ENCODE measurements at regions not wholly inside any gene's neighbourhood (a gene's known extent, or its start where the extent isn't known, plus 50 kb on each side); places are given as distances from the start of the nearest gene placed in this dataset.

DNA sequence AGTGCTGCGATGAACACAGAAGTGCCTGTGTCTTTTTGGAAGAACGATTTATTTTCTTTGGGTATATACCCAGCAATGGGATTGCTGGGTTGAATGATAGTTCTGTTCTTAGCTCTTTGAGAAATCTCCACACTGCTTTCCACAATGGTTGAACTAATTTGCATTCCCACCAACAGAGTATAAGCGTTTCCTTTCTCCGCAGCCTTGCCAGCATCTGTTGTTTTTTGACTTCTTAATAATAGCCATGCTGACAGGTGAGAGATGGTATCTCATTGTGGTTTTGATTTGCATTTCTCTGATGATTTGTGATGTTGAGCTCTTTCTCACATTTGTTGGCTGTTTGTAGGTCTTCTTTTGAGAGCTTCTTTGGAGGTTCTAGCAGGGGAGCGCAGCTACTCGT lies 134.6 kb downstream of the TENT4A start:
- H3K9me2 ChIP-seq (replicated peaks; ENCODE audit: insufficient read depth, low read length), result no peaks in the 10 kb centered on the region
- H3K4me3 ChIP-seq (ENCODE audit: insufficient read depth, low read length, poor library complexity, severe bottlenecking), result no peak overlapping the region
- no peak for TF ChIP-seq EZH2phosphoT487 (conservative IDR thresholded peaks at IDR 0.05; ENCODE audit: low read length)
- TF ChIP-seq, protein P1, sequence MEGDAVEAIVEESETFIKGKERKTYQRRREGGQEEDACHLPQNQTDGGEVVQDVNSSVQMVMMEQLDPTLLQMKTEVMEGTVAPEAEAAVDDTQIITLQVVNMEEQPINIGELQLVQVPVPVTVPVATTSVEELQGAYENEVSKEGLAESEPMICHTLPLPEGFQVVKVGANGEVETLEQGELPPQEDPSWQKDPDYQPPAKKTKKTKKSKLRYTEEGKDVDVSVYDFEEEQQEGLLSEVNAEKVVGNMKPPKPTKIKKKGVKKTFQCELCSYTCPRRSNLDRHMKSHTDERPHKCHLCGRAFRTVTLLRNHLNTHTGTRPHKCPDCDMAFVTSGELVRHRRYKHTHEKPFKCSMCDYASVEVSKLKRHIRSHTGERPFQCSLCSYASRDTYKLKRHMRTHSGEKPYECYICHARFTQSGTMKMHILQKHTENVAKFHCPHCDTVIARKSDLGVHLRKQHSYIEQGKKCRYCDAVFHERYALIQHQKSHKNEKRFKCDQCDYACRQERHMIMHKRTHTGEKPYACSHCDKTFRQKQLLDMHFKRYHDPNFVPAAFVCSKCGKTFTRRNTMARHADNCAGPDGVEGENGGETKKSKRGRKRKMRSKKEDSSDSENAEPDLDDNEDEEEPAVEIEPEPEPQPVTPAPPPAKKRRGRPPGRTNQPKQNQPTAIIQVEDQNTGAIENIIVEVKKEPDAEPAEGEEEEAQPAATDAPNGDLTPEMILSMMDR (IDR thresholded peaks at IDR 0.05; ENCODE audit: insufficient read depth, low read length, poor library complexity, severe bottlenecking), result no peak
- no peaks in the 10 kb centered on the region for H3K79me2 ChIP-seq (ENCODE audit: insufficient read depth, low read length)
- no peak overlapping the region for H2AFZ ChIP-seq (ENCODE audit: low read depth, low read length, severe bottlenecking)
- H3F3A ChIP-seq (ENCODE audit: insufficient read depth), result no peaks in the 10 kb centered on the region
- no peaks in the 10 kb centered on the region for H4K20me1 ChIP-seq (ENCODE audit: low read depth, low read length)
- no peaks in the 10 kb centered on the region for H3K36me3 ChIP-seq (ENCODE audit: low read length)
- no peaks in the 10 kb centered on the region; the same call in 1 of the 2 replicates for H3K27me3 ChIP-seq (ENCODE audit: low read length)
- no peak overlapping the region for H3K9ac ChIP-seq (ENCODE audit: low read length)
- H3K9me3 ChIP-seq (ENCODE audit: insufficient read depth, low read length), result no peaks in the 10 kb centered on the region
- H3K27ac ChIP-seq (ENCODE audit: low read depth, low read length), result no peak overlapping the region
- H3K4me2 ChIP-seq (ENCODE audit: low read depth, low read length, poor library complexity, severe bottlenecking), result no peak overlapping the region

DNA sequence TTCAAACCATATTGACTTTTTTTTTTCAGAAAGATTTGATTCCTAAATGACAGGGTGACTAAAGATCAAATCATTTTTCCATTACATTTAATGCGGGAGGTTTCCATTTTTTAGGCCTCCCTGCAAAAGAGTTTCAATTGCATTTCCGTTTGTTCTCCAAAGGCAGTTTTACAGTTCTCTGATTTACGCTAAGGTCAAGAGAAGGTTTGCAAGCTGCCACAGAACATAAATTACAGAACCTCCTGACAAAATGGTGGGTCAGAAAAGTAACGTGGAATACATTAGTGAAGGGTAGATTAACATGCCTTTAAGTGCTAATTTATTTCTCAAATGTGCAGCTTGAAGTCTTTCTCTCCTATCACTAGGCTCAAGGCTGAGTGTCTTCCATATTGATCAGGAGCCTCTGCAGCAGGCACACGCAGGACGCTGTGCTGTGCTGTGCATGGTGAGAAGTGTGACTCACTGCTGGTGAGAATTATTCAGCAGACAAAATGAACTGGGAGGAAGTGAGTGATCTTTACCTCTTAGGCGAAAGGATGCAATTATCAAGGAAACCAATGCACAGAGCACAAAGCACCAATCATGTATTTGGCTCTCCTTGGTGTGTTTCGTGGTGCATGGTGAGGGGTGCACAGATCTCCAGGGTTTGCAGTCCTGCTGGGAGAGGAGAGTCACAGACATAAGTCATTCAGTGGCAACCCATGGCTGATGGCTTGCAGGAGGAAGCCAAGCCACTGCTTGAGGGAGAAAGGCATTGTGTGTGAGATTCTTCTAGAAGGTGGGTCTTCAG lies 136.3 kb downstream of the TENT4A start:
- H4K20me1 ChIP-seq (ENCODE audit: low read depth, low read length), result no peaks in the 10 kb centered on the region
- H3K9me3 ChIP-seq (ENCODE audit: insufficient read depth, low read length), result no peaks in the 10 kb centered on the region
- no peak overlapping the region for H3K27ac ChIP-seq (ENCODE audit: low read depth, low read length)
- TF ChIP-seq, protein P1 (IDR thresholded peaks at IDR 0.05; ENCODE audit: insufficient read depth, low read length, poor library complexity, severe bottlenecking), result no peak
- TF ChIP-seq EZH2phosphoT487 (conservative IDR thresholded peaks at IDR 0.05; ENCODE audit: low read length), result no peak
- H3K4me3 ChIP-seq (ENCODE audit: insufficient read depth, low read length, poor library complexity, severe bottlenecking), result no peak overlapping the region
- no peak overlapping the region for H2AFZ ChIP-seq (ENCODE audit: low read depth, low read length, severe bottlenecking)
- no peaks in the 10 kb centered on the region for H3K9me2 ChIP-seq (replicated peaks; ENCODE audit: insufficient read depth, low read length)
- no peaks in the 10 kb centered on the region for H3F3A ChIP-seq (ENCODE audit: insufficient read depth)
- H3K9ac ChIP-seq (ENCODE audit: low read length), result no peak overlapping the region
- H3K27me3 ChIP-seq (ENCODE audit: low read length), result no peaks in the 10 kb centered on the region
- H3K4me2 ChIP-seq (ENCODE audit: low read depth, low read length, poor library complexity, severe bottlenecking), result no peak overlapping the region
- no peaks in the 10 kb centered on the region for H3K36me3 ChIP-seq (ENCODE audit: low read length)
- no peaks in the 10 kb centered on the region for H3K79me2 ChIP-seq (ENCODE audit: insufficient read depth, low read length)

GRCh38 chr5:6850106-6850432 lies 136.8 kb downstream of the TENT4A start:
- H3K4me2 ChIP-seq (ENCODE audit: low read depth, low read length, poor library complexity, severe bottlenecking), result no peak overlapping the region
- H3K27ac ChIP-seq (ENCODE audit: low read depth, low read length), result no peak overlapping the region
- H3K9me3 ChIP-seq (ENCODE audit: insufficient read depth, low read length), result no peaks in the 10 kb centered on the region
- TF ChIP-seq EZH2phosphoT487 (conservative IDR thresholded peaks at IDR 0.05; ENCODE audit: low read length), result no peak
- TF ChIP-seq, protein P1 (IDR thresholded peaks at IDR 0.05; ENCODE audit: insufficient read depth, low read length, poor library complexity, severe bottlenecking), result no peak
- H3K9ac ChIP-seq (ENCODE audit: low read length), result no peak overlapping the region
- no peaks in the 10 kb centered on the region for H3K79me2 ChIP-seq (ENCODE audit: insufficient read depth, low read length)
- H3K4me3 ChIP-seq (ENCODE audit: insufficient read depth, low read length, poor library complexity, severe bottlenecking), result no peak overlapping the region
- H4K20me1 ChIP-seq (ENCODE audit: low read depth, low read length), result no peaks in the 10 kb centered on the region
- no peak overlapping the region for H2AFZ ChIP-seq (ENCODE audit: low read depth, low read length, severe bottlenecking)
- H3K36me3 ChIP-seq (ENCODE audit: low read length), result no peaks in the 10 kb centered on the region
- H3K27me3 ChIP-seq (ENCODE audit: low read length), result no peaks in the 10 kb centered on the region
- H3K9me2 ChIP-seq (replicated peaks; ENCODE audit: insufficient read depth, low read length), result no peaks in the 10 kb centered on the region
- no peaks in the 10 kb centered on the region for H3F3A ChIP-seq (ENCODE audit: insufficient read depth)

Data from SU-DHL-6 (cell line).